Keratinocyte (primary cell): ENCODE measurements at regions not wholly inside any gene's neighbourhood (a gene's known extent, or its start where the extent isn't known, plus 50 kb on each side); places are given as distances from the start of the nearest gene placed in this dataset.

ENCODE experiments used
- EZH2 ChIP-seq: IDR thresholded peaks from one replicate; pipeline ENCODE4 v1.6.1; 2012; ENCODE audit warnings: inconsistent platforms, mild to moderate bottlenecking, low read length, moderate library complexity
- TF ChIP-seq, protein P1 (sequence below), 3 experiments: IDR thresholded peaks in 1 of 3; conservative IDR thresholded peaks in 1 of 3; optimal IDR thresholded peaks in 1 of 3; 2 replicates in 2 of 3; 3 replicates in 1 of 3; pipeline versions ENCODE3 to v1.5.1; 2011; ENCODE audit warnings: low read length in 3 of 3, mild to moderate bottlenecking in 3 of 3, moderate library complexity in 2 of 3, control low read depth in 1 of 3, inconsistent platforms in 1 of 3; ENCODE audit not compliant: insufficient read depth in 2 of 3; ENCODE audit errors: extremely low read depth in 1 of 3

DNA sequence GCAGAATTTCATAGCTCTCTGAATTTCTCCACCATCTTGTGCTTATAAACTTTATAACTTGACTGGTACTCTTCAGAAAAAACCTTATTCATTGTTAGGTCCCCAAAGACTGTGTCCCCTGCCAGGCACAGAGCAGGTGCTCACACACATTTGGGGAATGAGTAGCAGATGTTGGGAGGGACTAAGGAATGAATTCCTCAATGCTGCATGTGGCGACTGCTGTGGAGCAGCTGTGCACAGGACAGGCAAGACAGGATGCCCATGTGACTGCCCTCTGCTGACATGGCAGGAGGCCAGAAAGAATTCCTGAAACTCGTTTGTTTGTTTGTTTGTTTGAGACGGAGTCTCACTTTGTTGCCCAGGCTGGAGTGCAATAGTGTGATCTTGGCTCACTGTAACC is 122.3 kb upstream of the ITGA6 start:
- no peak for TF ChIP-seq EZH2
- TF ChIP-seq, protein P1, sequence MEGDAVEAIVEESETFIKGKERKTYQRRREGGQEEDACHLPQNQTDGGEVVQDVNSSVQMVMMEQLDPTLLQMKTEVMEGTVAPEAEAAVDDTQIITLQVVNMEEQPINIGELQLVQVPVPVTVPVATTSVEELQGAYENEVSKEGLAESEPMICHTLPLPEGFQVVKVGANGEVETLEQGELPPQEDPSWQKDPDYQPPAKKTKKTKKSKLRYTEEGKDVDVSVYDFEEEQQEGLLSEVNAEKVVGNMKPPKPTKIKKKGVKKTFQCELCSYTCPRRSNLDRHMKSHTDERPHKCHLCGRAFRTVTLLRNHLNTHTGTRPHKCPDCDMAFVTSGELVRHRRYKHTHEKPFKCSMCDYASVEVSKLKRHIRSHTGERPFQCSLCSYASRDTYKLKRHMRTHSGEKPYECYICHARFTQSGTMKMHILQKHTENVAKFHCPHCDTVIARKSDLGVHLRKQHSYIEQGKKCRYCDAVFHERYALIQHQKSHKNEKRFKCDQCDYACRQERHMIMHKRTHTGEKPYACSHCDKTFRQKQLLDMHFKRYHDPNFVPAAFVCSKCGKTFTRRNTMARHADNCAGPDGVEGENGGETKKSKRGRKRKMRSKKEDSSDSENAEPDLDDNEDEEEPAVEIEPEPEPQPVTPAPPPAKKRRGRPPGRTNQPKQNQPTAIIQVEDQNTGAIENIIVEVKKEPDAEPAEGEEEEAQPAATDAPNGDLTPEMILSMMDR (optimal IDR thresholded peaks at IDR 0.05 in 1 of 3, IDR thresholded peaks at IDR 0.05 in 1 of 3, conservative IDR thresholded peaks at IDR 0.05 in 1 of 3; ENCODE audit: extremely low read depth in 1 of 3, insufficient read depth in 2 of 3, low read length in 3 of 3): no peak
